ENCODE measurements at regions not wholly inside any gene's neighbourhood (a gene's known extent, or its start where the extent isn't known, plus 50 kb on each side); places are given as distances from the start of the nearest gene placed in this dataset.

- H3K27ac ChIP-seq (ENCODE audit: insufficient read depth in 1 of 2, low read depth in 1 of 2, low read length in 2 of 2, poor library complexity in 1 of 2, severe bottlenecking in 2 of 2): no peak overlapping the region
- H3K27me3 ChIP-seq (replicated peaks in 2 of 5; ENCODE audit: control insufficient read depth in 4 of 5, insufficient read depth in 5 of 5, low read length in 4 of 5): no peaks in the 10 kb centered on the region
- no peaks in the 10 kb centered on the region for H3K36me3 ChIP-seq (ENCODE audit: control insufficient read depth in 4 of 4, insufficient read depth in 4 of 4, low read length in 3 of 4)
- 96% methylated on average over 6 of the region's 6 CpGs for WGBS (ENCODE audit: insufficient coverage)
- no peaks in the 10 kb centered on the region for H3K4me1 ChIP-seq (ENCODE audit: control extremely low read depth in 1 of 4, control insufficient read depth in 4 of 4, insufficient read depth in 4 of 4, low read length in 3 of 4)
- H3K9me3 ChIP-seq (ENCODE audit: control extremely low read depth in 1 of 5, control insufficient read depth in 4 of 5, insufficient read depth in 2 of 5, low read depth in 1 of 5, low read length in 4 of 5): peaks cover 0 to 1% (median 0%) of the 10 kb centered on the region in 5 experiments
- DNase-seq: no peak
- POLR2A ChIA-PET: no interaction called here
- H3K4me3 ChIP-seq (ENCODE audit: control insufficient read depth in 1 of 7, extremely low read depth in 1 of 7, insufficient read depth in 4 of 7, low read depth in 2 of 7, low read length in 6 of 7): no peak overlapping the region
- CTCF ChIA-PET: no interaction called here
Measured at GRCh38 chr14:42229294-42229693, 622.6 kb downstream of the LRFN5 start.

GRCh38 chr14:42228611-42229010 lies 621.9 kb downstream of the LRFN5 start:
- ChIA-PET CTCF (no interaction called here), POLR2A (no interaction called here)
- DNase-seq: no peak
- 83% methylated on average over 7 of the region's 7 CpGs for WGBS (ENCODE audit: insufficient coverage)
- no peak overlapping the region for H3K4me3 ChIP-seq (ENCODE audit: control insufficient read depth in 1 of 7, extremely low read depth in 1 of 7, insufficient read depth in 4 of 7, low read depth in 2 of 7, low read length in 6 of 7)
- no peaks in the 10 kb centered on the region for H3K27me3 ChIP-seq (replicated peaks in 2 of 5; ENCODE audit: control insufficient read depth in 4 of 5, insufficient read depth in 5 of 5, low read length in 4 of 5)
- H3K27ac ChIP-seq (ENCODE audit: insufficient read depth in 1 of 2, low read depth in 1 of 2, low read length in 2 of 2, poor library complexity in 1 of 2, severe bottlenecking in 2 of 2): no peak overlapping the region
- H3K9me3 ChIP-seq (ENCODE audit: control extremely low read depth in 1 of 5, control insufficient read depth in 4 of 5, insufficient read depth in 2 of 5, low read depth in 1 of 5, low read length in 4 of 5): peaks cover 0 to 1% (median 0%) of the 10 kb centered on the region in 5 experiments
- H3K36me3 ChIP-seq (ENCODE audit: control insufficient read depth in 4 of 4, insufficient read depth in 4 of 4, low read length in 3 of 4): no peaks in the 10 kb centered on the region
- H3K4me1 ChIP-seq (ENCODE audit: control extremely low read depth in 1 of 4, control insufficient read depth in 4 of 4, insufficient read depth in 4 of 4, low read length in 3 of 4): no peaks in the 10 kb centered on the region

GRCh38 chr14:42224053-42224888 lies 617.6 kb downstream of the LRFN5 start:
- WGBS (ENCODE audit: insufficient coverage): no CpG with 5 or more reads among the region's 2 CpGs
- Histone ChIP-seq H3K4me3 (ENCODE audit: control insufficient read depth in 1 of 7, extremely low read depth in 1 of 7, insufficient read depth in 4 of 7, low read depth in 2 of 7, low read length in 6 of 7) (no peak overlapping the region), H3K9me3 (ENCODE audit: control extremely low read depth in 1 of 5, control insufficient read depth in 4 of 5, insufficient read depth in 2 of 5, low read depth in 1 of 5, low read length in 4 of 5) (peaks cover 0 to 1% (median 0%) of the 10 kb centered on the region in 5 experiments), H3K27ac (ENCODE audit: insufficient read depth in 1 of 2, low read depth in 1 of 2, low read length in 2 of 2, poor library complexity in 1 of 2, severe bottlenecking in 2 of 2) (no peak overlapping the region), H3K27me3 (replicated peaks in 2 of 5; ENCODE audit: control insufficient read depth in 4 of 5, insufficient read depth in 5 of 5, low read length in 4 of 5) (no peaks in the 10 kb centered on the region), H3K4me1 (ENCODE audit: control extremely low read depth in 1 of 4, control insufficient read depth in 4 of 4, insufficient read depth in 4 of 4, low read length in 3 of 4) (no peaks in the 10 kb centered on the region), H3K36me3 (ENCODE audit: control insufficient read depth in 4 of 4, insufficient read depth in 4 of 4, low read length in 3 of 4) (no peaks in the 10 kb centered on the region)
- POLR2A ChIA-PET: no interaction called here
- CTCF ChIA-PET: interaction anchor here (0.7 to 1.0 kb wide), 2 partner anchors 139 to 213 kb away, joined by 3 read pairs; no protein-coding TSS in a partner anchor
- peak; percentile 19 to 55 (median 47) for DNase-seq

- CTCF ChIA-PET: interaction anchor here (1.1 kb wide), 1 partner anchor 783 kb away, joined by 4 read pairs; no protein-coding TSS in a partner anchor
- Histone ChIP-seq H3K9me3 (ENCODE audit: control extremely low read depth in 1 of 5, control insufficient read depth in 4 of 5, insufficient read depth in 2 of 5, low read depth in 1 of 5, low read length in 4 of 5) (peaks cover 0 to 1% (median 0%) of the 10 kb centered on the region in 5 experiments), H3K4me3 (ENCODE audit: control insufficient read depth in 1 of 7, extremely low read depth in 1 of 7, insufficient read depth in 4 of 7, low read depth in 2 of 7, low read length in 6 of 7) (no peak overlapping the region), H3K27me3 (replicated peaks in 2 of 5; ENCODE audit: control insufficient read depth in 4 of 5, insufficient read depth in 5 of 5, low read length in 4 of 5) (no peaks in the 10 kb centered on the region), H3K36me3 (ENCODE audit: control insufficient read depth in 4 of 4, insufficient read depth in 4 of 4, low read length in 3 of 4) (no peaks in the 10 kb centered on the region), H3K27ac (ENCODE audit: insufficient read depth in 1 of 2, low read depth in 1 of 2, low read length in 2 of 2, poor library complexity in 1 of 2, severe bottlenecking in 2 of 2) (no peak overlapping the region), H3K4me1 (ENCODE audit: control extremely low read depth in 1 of 4, control insufficient read depth in 4 of 4, insufficient read depth in 4 of 4, low read length in 3 of 4) (no peaks in the 10 kb centered on the region)
- POLR2A ChIA-PET: no interaction called here
- WGBS (ENCODE audit: insufficient coverage): 8% methylated on average over 3 of the region's 3 CpGs
- peak in 2 of 3 donors; percentile 13 to 23 for DNase-seq
Measured at GRCh38 chr14:42222924-42223471, 616.3 kb downstream of the LRFN5 start.

- Histone ChIP-seq H3K4me3 (ENCODE audit: control insufficient read depth in 1 of 7, extremely low read depth in 1 of 7, insufficient read depth in 4 of 7, low read depth in 2 of 7, low read length in 6 of 7) (no peak overlapping the region), H3K27me3 (replicated peaks in 2 of 5; ENCODE audit: control insufficient read depth in 4 of 5, insufficient read depth in 5 of 5, low read length in 4 of 5) (no peaks in the 10 kb centered on the region), H3K27ac (ENCODE audit: insufficient read depth in 1 of 2, low read depth in 1 of 2, low read length in 2 of 2, poor library complexity in 1 of 2, severe bottlenecking in 2 of 2) (no peak overlapping the region), H3K36me3 (ENCODE audit: control insufficient read depth in 4 of 4, insufficient read depth in 4 of 4, low read length in 3 of 4) (no peaks in the 10 kb centered on the region), H3K4me1 (ENCODE audit: control extremely low read depth in 1 of 4, control insufficient read depth in 4 of 4, insufficient read depth in 4 of 4, low read length in 3 of 4) (no peaks in the 10 kb centered on the region), H3K9me3 (ENCODE audit: control extremely low read depth in 1 of 5, control insufficient read depth in 4 of 5, insufficient read depth in 2 of 5, low read depth in 1 of 5, low read length in 4 of 5) (no peaks in the 10 kb centered on the region)
- peak in 1 of 3 donors; percentile 22 for DNase-seq
- ChIA-PET POLR2A (no interaction called here), CTCF (interaction anchor here (0.6 kb wide), 1 partner anchor 997 kb away, joined by 3 read pairs; no protein-coding TSS in a partner anchor)
Measured at GRCh38 chr14:42214981-42215491, 608.4 kb downstream of the LRFN5 start.

- Histone ChIP-seq H3K4me3 (ENCODE audit: control insufficient read depth in 1 of 7, extremely low read depth in 1 of 7, insufficient read depth in 4 of 7, low read depth in 2 of 7, low read length in 6 of 7) (no peak overlapping the region), H3K9me3 (ENCODE audit: control extremely low read depth in 1 of 5, control insufficient read depth in 4 of 5, insufficient read depth in 2 of 5, low read depth in 1 of 5, low read length in 4 of 5) (no peaks in the 10 kb centered on the region), H3K27me3 (replicated peaks in 2 of 5; ENCODE audit: control insufficient read depth in 4 of 5, insufficient read depth in 5 of 5, low read length in 4 of 5) (peaks cover 0 to 2% (median 0%) of the 10 kb centered on the region in 5 experiments), H3K36me3 (ENCODE audit: control insufficient read depth in 4 of 4, insufficient read depth in 4 of 4, low read length in 3 of 4) (no peaks in the 10 kb centered on the region), H3K27ac (ENCODE audit: insufficient read depth in 1 of 2, low read depth in 1 of 2, low read length in 2 of 2, poor library complexity in 1 of 2, severe bottlenecking in 2 of 2) (no peak overlapping the region), H3K4me1 (ENCODE audit: control extremely low read depth in 1 of 4, control insufficient read depth in 4 of 4, insufficient read depth in 4 of 4, low read length in 3 of 4) (no peaks in the 10 kb centered on the region)
- DNase-seq: no peak
- POLR2A ChIA-PET: no interaction called here
- WGBS (ENCODE audit: insufficient coverage): no CpG with 5 or more reads among the region's 2 CpGs
- CTCF ChIA-PET: no interaction called here
Measured at GRCh38 chr14:42200957-42201356, 594.3 kb downstream of the LRFN5 start.

GRCh38 chr14:42198010-42198409 lies 591.3 kb downstream of the LRFN5 start:
- ChIA-PET CTCF (no interaction called here), POLR2A (no interaction called here)
- Histone ChIP-seq H3K27me3 (replicated peaks in 2 of 5; ENCODE audit: control insufficient read depth in 4 of 5, insufficient read depth in 5 of 5, low read length in 4 of 5) (peaks cover 0 to 2% (median 0%) of the 10 kb centered on the region in 5 experiments), H3K36me3 (ENCODE audit: control insufficient read depth in 4 of 4, insufficient read depth in 4 of 4, low read length in 3 of 4) (no peaks in the 10 kb centered on the region), H3K4me3 (ENCODE audit: control insufficient read depth in 1 of 7, extremely low read depth in 1 of 7, insufficient read depth in 4 of 7, low read depth in 2 of 7, low read length in 6 of 7) (no peak overlapping the region), H3K27ac (ENCODE audit: insufficient read depth in 1 of 2, low read depth in 1 of 2, low read length in 2 of 2, poor library complexity in 1 of 2, severe bottlenecking in 2 of 2) (no peak overlapping the region), H3K9me3 (ENCODE audit: control extremely low read depth in 1 of 5, control insufficient read depth in 4 of 5, insufficient read depth in 2 of 5, low read depth in 1 of 5, low read length in 4 of 5) (no peaks in the 10 kb centered on the region), H3K4me1 (ENCODE audit: control extremely low read depth in 1 of 4, control insufficient read depth in 4 of 4, insufficient read depth in 4 of 4, low read length in 3 of 4) (no peaks in the 10 kb centered on the region)
- no peak for DNase-seq
- WGBS (ENCODE audit: insufficient coverage): 83% methylated on average over 3 of the region's 3 CpGs

Data from common myeloid progenitor, CD34-positive (primary cell).